Stimulated activated CD4-positive, alpha-beta T cell treated with anti-CD3 and anti-CD28 coated beads, Interleukin-4, amount 100 ng/mL, for 1 hour (primary cell): ENCODE measurements at regions not wholly inside any gene's neighbourhood (a gene's known extent, or its start where the extent isn't known, plus 50 kb on each side); places are given as distances from the start of the nearest gene placed in this dataset.

Experiments
- DNase-seq: peaks from one replicate; pipeline ENCODE4 v3.0.0-alpha.2; 2020

DNA sequence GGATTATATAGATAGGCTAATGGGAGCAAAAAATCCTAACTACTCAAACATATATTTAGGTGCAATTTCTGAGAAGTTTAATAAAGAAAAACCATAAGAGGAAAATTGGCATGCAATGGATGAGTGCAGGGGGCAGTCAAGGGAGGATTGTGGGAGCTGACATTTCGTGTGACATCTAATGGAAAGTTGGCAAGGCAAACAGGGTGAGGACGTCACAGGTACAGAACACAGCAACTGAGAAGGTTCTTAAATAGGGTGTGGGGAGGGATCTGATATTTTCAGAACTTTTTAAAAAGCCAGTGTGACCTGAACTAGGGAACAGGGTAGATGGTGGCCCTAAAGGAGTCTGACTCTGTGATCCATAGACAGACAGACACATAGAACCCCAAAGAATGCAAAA is 194.9 kb upstream of the GLI3 start:
- DNase-seq, result no peak

DNA sequence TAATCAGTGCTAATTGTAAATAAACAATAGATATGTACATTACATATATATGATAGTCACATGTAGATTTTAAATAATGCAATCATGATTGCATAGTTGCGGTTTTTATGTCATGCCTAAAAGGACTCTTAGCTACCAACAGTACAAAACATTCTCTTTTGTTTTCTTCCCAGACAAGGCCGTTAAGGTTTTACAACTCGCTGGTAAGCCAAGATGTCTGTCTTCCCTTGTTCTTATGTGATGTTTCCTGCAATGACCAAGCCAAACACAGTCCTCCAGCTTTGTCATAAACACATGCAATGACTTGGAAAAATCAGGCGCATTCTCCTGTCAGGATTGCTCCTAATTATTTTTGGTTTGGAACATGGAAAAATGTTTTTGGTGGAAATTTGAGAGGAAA is 192.3 kb upstream of the GLI3 start:
- DNase-seq, result no peak

- no peak for DNase-seq
Measured at GRCh38 chr7:42426163-42426562, 189.2 kb upstream of the GLI3 start.

DNA sequence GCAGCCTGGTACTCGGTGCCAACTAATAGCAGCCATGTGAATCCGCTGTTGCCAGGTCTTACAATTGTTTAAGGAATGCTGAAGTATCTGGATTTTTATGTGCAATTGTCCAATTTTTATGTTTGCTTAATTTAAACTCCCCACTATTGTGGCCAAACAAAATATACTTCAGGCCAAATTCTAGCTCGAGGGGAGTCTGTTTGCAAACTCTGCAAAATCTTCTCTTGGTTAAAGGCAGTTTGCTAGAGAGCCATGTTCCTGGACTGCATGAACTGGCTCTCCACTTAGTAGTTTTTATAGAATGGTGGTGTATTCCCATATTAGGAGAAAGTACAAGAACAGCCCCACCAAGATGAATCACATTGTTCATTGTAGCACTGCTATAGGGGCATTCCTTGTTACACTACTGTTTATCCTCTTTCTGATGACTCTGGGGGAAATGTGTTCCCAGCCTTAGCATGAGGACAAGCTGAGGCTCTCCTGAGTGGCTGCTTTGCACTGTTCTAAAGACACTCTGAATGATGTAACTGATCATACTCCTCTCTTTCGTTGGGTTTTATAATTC is 178.0 kb upstream of the GLI3 start:
- no peak for DNase-seq

DNA sequence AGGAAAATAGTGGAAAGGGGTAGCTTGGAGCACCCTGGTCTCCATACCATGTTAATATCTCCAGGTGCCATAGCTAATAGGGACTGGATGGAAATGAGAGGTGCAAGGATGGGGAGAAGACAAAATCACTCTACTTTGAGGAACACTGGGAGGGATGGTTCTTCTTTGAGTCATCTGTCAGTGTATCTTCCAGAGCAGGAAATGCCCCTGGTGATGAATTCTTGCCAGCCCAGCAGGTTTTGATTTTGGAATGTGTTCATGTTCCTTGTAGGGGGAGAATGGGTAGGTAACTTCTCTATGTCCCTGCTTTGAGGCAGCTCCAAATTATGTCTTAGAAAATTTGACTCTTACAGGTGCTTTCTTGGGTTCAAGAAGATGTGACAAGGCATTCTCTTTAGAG is 177.0 kb upstream of the GLI3 start:
- DNase-seq, result no peak

DNA sequence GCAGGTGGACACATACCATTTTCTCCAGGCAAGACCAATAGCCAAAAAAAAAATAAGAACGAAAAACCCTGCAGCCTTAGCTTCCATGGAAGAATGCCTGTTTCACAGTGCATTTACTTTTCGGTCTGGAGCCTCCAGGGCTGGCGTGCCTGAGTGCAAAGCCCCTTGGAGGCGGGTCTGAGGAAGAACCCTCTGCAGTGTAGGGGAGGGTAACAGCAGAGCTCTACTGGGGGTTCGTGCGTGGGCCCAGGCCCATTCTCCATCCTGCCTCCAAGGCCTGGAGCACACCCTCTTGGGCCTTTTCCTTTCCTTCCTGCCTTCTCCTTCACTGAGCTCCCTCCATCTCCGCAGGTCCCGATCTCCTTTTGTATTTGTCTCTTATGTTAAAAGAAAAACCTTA is 172.3 kb upstream of the GLI3 start:
- no peak for DNase-seq

DNA sequence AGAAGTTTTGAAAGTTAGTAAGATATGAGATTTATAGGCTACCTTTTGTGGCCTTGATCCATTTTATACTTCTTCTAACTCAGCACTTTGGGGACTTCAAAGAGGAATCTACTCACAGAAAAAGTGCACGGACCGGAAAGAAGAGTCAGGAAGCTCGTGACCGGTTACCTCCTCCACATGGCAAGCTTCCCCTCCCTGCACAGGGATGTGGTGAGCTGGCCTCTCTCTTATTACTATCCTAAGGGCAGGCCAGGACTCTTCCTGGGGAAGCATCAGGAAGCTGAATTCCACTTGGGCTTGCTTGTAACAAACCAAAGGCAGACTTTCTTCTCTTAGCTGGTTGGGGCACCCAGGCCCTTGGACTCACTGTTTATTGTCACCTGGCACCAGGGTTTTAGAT is 170.8 kb upstream of the GLI3 start:
- DNase-seq, result no peak

GRCh38 chr7:42407021-42407710 is 170.2 kb upstream of the GLI3 start:
- no peak for DNase-seq

DNA sequence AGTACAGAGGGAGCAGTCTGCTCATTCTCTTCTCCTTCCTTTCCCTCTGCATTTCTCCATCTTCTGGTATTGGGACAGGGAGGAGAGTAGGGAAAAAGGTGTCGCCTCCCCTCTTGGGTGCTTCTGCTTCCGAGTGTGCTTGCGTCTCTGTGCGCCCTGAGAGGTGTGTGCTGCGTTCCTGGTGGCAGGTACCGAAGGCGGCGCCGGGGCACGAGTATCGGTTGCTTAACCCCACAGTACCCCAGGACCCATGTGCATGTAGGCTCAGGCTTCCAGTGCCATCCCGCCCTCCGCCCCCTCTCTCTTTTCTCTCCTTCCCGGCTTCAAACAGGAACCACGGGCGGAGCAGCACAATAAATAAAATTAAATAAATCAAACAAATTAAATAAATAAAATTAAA is 169.3 kb upstream of the GLI3 start:
- no peak for DNase-seq

DNA sequence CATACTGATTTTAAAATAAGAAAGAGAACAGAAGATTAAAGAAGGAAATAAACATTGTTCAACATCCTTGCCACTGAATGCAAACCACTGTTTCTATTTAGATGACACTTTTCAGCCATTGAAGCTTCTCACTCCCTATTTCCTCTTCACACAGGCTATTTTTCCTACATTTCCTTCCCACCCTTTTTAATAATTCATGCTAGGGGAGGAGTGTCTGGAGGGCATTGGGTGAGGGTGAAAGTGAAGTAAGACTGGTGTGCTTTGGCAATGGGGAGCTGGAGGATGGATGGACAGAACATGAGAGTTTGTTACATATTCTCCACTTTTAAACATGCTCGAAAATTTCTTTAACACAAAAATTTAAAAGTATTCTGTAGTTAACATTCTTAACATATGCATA is 168.8 kb upstream of the GLI3 start:
- no peak for DNase-seq

GRCh38 chr7:42403831-42404230 is 166.8 kb upstream of the GLI3 start:
- no peak for DNase-seq

- no peak for DNase-seq
Measured at GRCh38 chr7:42400961-42401360, 164.0 kb upstream of the GLI3 start.

DNA sequence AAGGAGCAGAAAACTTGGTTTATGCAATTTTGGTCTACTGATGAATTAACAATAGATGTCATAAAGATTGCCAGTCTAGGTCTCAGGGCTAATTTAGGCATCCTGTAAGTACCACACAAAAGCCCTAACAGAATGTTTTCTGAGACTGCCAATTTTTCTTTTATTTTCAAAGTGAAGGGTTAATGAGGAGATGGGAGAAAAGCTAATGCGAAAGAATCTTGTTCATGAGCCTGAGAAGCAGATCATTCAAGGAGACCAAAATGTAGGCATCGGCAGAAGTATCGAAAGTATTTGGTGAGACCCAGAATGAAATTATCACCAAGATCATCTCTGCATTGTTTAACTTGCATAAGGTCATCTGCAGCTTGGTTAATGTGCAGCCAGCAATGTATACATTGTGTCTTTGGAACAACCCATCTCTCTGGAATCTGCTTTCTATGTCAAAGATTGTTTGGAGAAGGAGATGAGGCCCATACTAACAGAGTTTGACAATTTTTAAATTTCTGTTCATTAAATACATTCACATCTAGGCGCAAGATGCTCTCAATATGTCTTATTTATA is 163.3 kb upstream of the GLI3 start:
- DNase-seq, result no peak

- no peak for DNase-seq
Measured at GRCh38 chr7:42395607-42396006, 158.6 kb upstream of the GLI3 start.

DNA sequence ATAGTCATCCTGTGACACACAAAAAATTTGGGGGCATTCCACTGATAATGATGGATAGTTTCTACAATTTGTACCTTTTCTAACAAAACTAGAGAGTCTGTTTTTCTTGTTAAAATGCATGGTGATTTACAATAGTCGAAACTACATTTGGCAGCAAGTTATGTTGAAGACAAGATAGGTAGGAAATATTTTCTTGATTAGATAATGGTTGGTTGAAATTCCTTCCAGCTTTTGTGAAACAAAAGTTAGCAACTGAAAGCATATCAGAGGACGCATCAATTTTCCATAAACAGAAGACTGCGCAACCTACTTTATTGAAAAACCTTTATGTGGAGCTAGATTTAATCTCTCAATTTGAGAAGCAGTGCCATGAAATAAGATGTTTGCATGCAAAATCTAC is 155.8 kb upstream of the GLI3 start:
- no peak for DNase-seq

GRCh38 chr7:42389697-42390096 is 152.7 kb upstream of the GLI3 start:
- no peak for DNase-seq

DNA sequence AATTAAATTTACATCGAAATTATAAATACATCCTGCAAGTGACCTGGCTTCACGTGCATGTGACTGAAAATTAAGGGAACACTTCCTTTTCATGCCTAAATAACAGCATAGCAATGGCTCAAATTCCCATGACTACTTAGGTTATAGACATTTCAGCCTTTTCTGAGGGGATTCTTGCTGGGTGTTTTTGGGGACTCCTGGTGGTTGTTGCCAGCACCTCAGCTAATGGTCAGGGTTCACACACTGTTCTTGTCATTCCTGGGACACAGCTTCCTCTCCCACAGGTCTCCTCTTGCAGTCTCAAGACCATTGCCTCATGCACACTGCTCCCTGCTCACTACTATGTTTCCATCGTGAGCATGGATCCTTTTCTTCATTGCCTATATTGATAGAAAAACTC is 148.9 kb upstream of the GLI3 start:
- no peak for DNase-seq

GRCh38 chr7:42381161-42381560 is 144.2 kb upstream of the GLI3 start:
- no peak for DNase-seq

DNA sequence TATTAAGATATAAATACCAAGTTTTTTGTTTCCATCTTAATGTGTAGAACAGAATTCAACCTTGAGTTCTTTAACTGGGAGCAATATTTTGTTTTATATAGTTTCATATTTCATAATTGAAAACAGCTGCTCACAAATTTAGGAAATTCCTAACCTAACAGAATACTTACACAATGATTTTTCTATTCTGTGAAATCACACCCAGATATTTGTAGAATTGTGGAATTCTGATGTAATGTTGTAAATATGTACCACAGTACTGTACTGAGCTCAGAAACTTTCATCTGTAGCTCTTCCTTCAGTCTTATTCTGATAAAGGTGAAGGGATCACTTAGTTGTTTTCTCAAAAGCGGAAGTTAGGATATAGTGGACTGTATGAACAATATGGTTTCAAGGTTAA is 143.4 kb upstream of the GLI3 start:
- DNase-seq, result no peak

DNA sequence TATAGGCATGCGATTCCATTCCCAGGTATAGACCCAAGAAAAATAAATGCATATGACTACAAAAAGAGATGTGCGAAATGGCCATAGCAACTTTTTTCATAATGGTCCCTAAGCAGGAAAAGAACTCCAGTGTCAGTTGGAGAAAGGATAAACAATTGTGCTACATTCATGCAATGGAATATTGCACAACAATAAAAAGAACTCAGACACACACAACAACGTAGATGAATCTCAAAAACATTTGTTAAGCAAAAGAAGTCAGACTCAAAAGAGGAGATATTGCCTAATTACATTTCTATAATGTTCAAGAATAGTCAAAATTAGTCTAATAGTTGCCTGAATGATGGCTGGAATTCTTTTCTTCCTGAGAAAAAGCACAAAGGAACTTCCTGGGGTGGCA is 141.1 kb upstream of the GLI3 start:
- DNase-seq, result no peak

- DNase-seq, result no peak
Measured at GRCh38 chr7:42373285-42373684, 136.3 kb upstream of the GLI3 start.

- DNase-seq, result no peak
Measured at GRCh38 chr7:42372479-42372878, 135.5 kb upstream of the GLI3 start.

DNA sequence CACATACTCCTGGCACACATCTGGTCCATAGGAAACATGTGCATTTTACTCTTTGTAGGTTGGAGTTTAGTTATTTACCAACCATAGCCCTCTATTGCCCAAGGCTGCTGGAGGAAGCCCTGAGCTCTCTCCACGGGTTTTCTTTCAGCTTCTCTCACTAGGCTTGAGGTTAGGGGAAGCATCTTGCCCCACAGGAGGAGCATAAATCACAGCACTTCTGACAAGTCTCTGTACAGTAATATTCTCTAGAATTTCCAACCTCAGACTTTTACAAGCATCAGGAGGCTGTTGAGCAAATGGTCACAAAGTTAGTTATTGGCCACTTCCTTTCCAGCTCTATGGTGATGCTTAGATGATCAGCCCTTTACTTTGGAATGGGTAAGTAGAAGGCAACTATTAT is 122.9 kb upstream of the GLI3 start:
- no peak for DNase-seq

GRCh38 chr7:42351316-42351935 is 114.4 kb upstream of the GLI3 start:
- DNase-seq, result no peak

DNA sequence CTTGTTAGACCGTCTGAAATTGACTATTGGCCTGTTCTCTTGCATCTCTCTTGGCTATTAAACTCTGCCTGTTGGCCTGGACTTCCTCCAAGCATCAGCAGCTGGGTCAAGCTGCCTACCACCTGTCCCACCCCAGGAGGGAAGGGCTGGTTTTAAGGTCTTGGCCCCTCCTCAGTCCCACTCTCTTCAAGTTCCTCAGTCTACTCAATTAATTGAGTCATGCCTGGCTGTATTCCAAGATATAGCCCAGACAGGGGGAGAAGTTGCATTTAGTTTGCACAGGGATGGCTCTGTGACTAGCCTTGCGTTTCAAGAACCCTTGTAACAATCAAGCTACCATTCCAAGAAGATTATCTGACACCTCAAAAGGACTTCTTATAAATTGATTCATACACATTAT is 113.8 kb upstream of the GLI3 start:
- DNase-seq, result no peak
